ENCODE measurements at regions not wholly inside any gene's neighbourhood (a gene's known extent, or its start where the extent isn't known, plus 50 kb on each side); places are given as distances from the start of the nearest gene placed in this dataset.

GRCh38 chrX:6661736-6662135 is 126.8 kb upstream of the VCX3A start:
- H3K27ac Mint-ChIP-seq, result no peak overlapping the region
- ATAC-seq (ENCODE audit: low read depth) (no peak), DNase-seq (no peak)
- H3K9me3 ChIP-seq (ENCODE audit: control extremely low read depth in 1 of 3, control insufficient read depth in 2 of 3, insufficient read depth in 1 of 3, low read length in 2 of 3), result peaks cover 0 to 3% (median 0%) of the 10 kb centered on the region in 3 donors
- H3K27ac ChIP-seq (ENCODE audit: low read length in 2 of 2), result no peak overlapping the region
- no peaks in the 10 kb centered on the region for H3K9me3 Mint-ChIP-seq (ENCODE audit: insufficient read depth)
- TF ChIP-seq EZH2 (IDR thresholded peaks at IDR 0.05; ENCODE audit: borderline replicate concordance, insufficient read depth, low read depth, low read length, poor library complexity, severe bottlenecking) (no peak), CTCF (IDR thresholded peaks at IDR 0.05) (no peak)
- H3K9ac ChIP-seq (ENCODE audit: low read length), result no peak overlapping the region
- CTCF ChIA-PET, result no interaction called here
- H3K27me3 ChIP-seq (replicated peaks in 1 of 4; ENCODE audit: control extremely low read depth in 1 of 4, control insufficient read depth in 3 of 4, insufficient read depth in 4 of 4, low read length in 3 of 4), result no peaks in the 10 kb centered on the region
- no peaks in the 10 kb centered on the region for H3K4me1 Mint-ChIP-seq
- intact Hi-C loops (cut with micrococcal nuclease), result no loop called here
- H3K79me2 ChIP-seq (ENCODE audit: control insufficient read depth, insufficient read depth, low read length), result no peaks in the 10 kb centered on the region
- no peak overlapping the region for H3K4me3 ChIP-seq (ENCODE audit: control extremely low read depth in 1 of 5, extremely low read depth in 1 of 5, insufficient read depth in 1 of 5, low read depth in 2 of 5, low read length in 4 of 5)
- H3K4me2 ChIP-seq (replicated peaks; ENCODE audit: low read depth, low read length, poor library complexity, severe bottlenecking), result no peak overlapping the region
- H3K36me3 ChIP-seq (replicated peaks in 1 of 2; ENCODE audit: control extremely low read depth in 1 of 2, control insufficient read depth in 1 of 2, extremely low read depth in 1 of 2, insufficient read depth in 2 of 2, low read length in 1 of 2), result no peaks in the 10 kb centered on the region
- H2AFZ ChIP-seq (ENCODE audit: insufficient read depth, low read depth, low read length, poor library complexity, severe bottlenecking), result no peak overlapping the region
- no peak overlapping the region for H3K4me3 Mint-ChIP-seq
- no CpG with 5 or more reads among the region's 4 CpGs for WGBS (ENCODE audit: insufficient coverage)
- H4K20me1 ChIP-seq (ENCODE audit: control insufficient read depth, insufficient read depth, low read length, poor library complexity, severe bottlenecking), result no peaks in the 10 kb centered on the region
- H3K27me3 Mint-ChIP-seq, result no peaks in the 10 kb centered on the region
- POLR2A ChIA-PET, result no interaction called here
- H3K4me1 ChIP-seq (ENCODE audit: control insufficient read depth in 2 of 2, insufficient read depth in 2 of 2, low read length in 2 of 2), result no peaks in the 10 kb centered on the region

GRCh38 chrX:6660567-6661264 is 125.8 kb upstream of the VCX3A start:
- H3K4me1 Mint-ChIP-seq, result no peaks in the 10 kb centered on the region
- H3K9ac ChIP-seq (ENCODE audit: low read length), result no peak overlapping the region
- ChIA-PET POLR2A (no interaction called here), CTCF (no interaction called here)
- H3K4me3 Mint-ChIP-seq, result no peak overlapping the region
- H3K4me3 ChIP-seq (ENCODE audit: control extremely low read depth in 1 of 5, extremely low read depth in 1 of 5, insufficient read depth in 1 of 5, low read depth in 2 of 5, low read length in 4 of 5), result no peak overlapping the region
- no peak for ATAC-seq (ENCODE audit: low read depth)
- H3K9me3 Mint-ChIP-seq (ENCODE audit: insufficient read depth), result no peaks in the 10 kb centered on the region
- no peaks in the 10 kb centered on the region for H4K20me1 ChIP-seq (ENCODE audit: control insufficient read depth, insufficient read depth, low read length, poor library complexity, severe bottlenecking)
- H3K4me1 ChIP-seq (ENCODE audit: control insufficient read depth in 2 of 2, insufficient read depth in 2 of 2, low read length in 2 of 2), result no peaks in the 10 kb centered on the region
- TF ChIP-seq EZH2 (IDR thresholded peaks at IDR 0.05; ENCODE audit: borderline replicate concordance, insufficient read depth, low read depth, low read length, poor library complexity, severe bottlenecking), result no peak
- TF ChIP-seq CTCF (IDR thresholded peaks at IDR 0.05), result no peak
- H3K79me2 ChIP-seq (ENCODE audit: control insufficient read depth, insufficient read depth, low read length), result no peaks in the 10 kb centered on the region
- H3K36me3 ChIP-seq (replicated peaks in 1 of 2; ENCODE audit: control extremely low read depth in 1 of 2, control insufficient read depth in 1 of 2, extremely low read depth in 1 of 2, insufficient read depth in 2 of 2, low read length in 1 of 2), result no peaks in the 10 kb centered on the region
- no peak overlapping the region for H3K4me2 ChIP-seq (replicated peaks; ENCODE audit: low read depth, low read length, poor library complexity, severe bottlenecking)
- H2AFZ ChIP-seq (ENCODE audit: insufficient read depth, low read depth, low read length, poor library complexity, severe bottlenecking), result no peak overlapping the region
- intact Hi-C loops (cut with micrococcal nuclease), result no loop called here
- H3K27me3 ChIP-seq (replicated peaks in 1 of 4; ENCODE audit: control extremely low read depth in 1 of 4, control insufficient read depth in 3 of 4, insufficient read depth in 4 of 4, low read length in 3 of 4), result no peaks in the 10 kb centered on the region
- H3K9me3 ChIP-seq (ENCODE audit: control extremely low read depth in 1 of 3, control insufficient read depth in 2 of 3, insufficient read depth in 1 of 3, low read length in 2 of 3), result peaks cover 0 to 3% (median 0%) of the 10 kb centered on the region in 3 donors
- no peaks in the 10 kb centered on the region for H3K27me3 Mint-ChIP-seq
- DNase-seq, result no peak
- no CpG with 5 or more reads among the region's 2 CpGs for WGBS (ENCODE audit: insufficient coverage)
- no peak overlapping the region for H3K27ac ChIP-seq (ENCODE audit: low read length in 2 of 2)
- no peak overlapping the region for H3K27ac Mint-ChIP-seq

Data from B cell (primary cell).